Panc1 (cell line): ENCODE measurements at regions not wholly inside any gene's neighbourhood (a gene's known extent, or its start where the extent isn't known, plus 50 kb on each side); places are given as distances from the start of the nearest gene placed in this dataset.

Source experiments
- ATAC-seq: fragments of 200-7000 bp; cut with Tn5 transposase; 2 replicates; pipeline ENCODE4 v1.9.1; 2020; ENCODE audit warnings: mild to moderate bottlenecking, moderate library complexity
- BruUV-seq: library from RNA; stranded (reverse); fragments of 400-500 nt; replicated peaks from 2 replicates; lab custom pipeline; 2021; lab: Mats Ljungman, UMichigan
- CTCF ChIA-PET: fragments of 300-600 bp; sonication (Branson Sonifier 250); formaldehyde crosslinking; loops from one replicate; lab custom pipeline; 2022; ENCODE audit warnings: antibody characterized with exemption; lab: Charles Lee
- POLR2A ChIA-PET: fragments of 300-600 bp; sonication (Branson Sonifier 250); formaldehyde crosslinking; loops from one replicate; lab custom pipeline; 2022; ENCODE audit warnings: antibody characterized with exemption; lab: Charles Lee
- DNase-seq: peaks from one replicate; pipeline ENCODE4 v3.0.0-alpha.2; 2010; ENCODE audit warnings: low read depth, low spot score
- H3K27ac ChIP-seq: 2 replicates; pipeline ENCODE4 v1.5.1; 2011; ENCODE audit warnings: mild to moderate bottlenecking, low read length, inconsistent platforms
- H3K27me3 ChIP-seq: fragments of 200-500 bp; sonication (Bioruptor generic); 2 replicates; pipeline ENCODE4 v1.6.0; 2014; ENCODE audit warnings: low read length, inconsistent platforms; ENCODE audit not compliant: control insufficient read depth, insufficient read depth
- H3K36me3 ChIP-seq: fragments of 200-500 bp; sonication (Bioruptor generic); 2 replicates; pipeline ENCODE4 v1.5.1; 2014; ENCODE audit warnings: inconsistent platforms, mild to moderate bottlenecking, low read length, moderate library complexity; ENCODE audit not compliant: control insufficient read depth, insufficient read depth
- H3K4me1 ChIP-seq: 2 replicates; pipeline ENCODE4 v1.5.1; 2011; ENCODE audit warnings: inconsistent platforms, mild to moderate bottlenecking, low read length, moderate library complexity; ENCODE audit not compliant: control insufficient read depth, insufficient read depth
- H3K4me3 ChIP-seq, 2 experiments: 2 replicates each; pipeline ENCODE4 v1.5.1; 2011 to 2012; ENCODE audit warnings: low read depth in 2 of 2, low read length in 2 of 2, mild to moderate bottlenecking in 2 of 2, inconsistent platforms in 1 of 2, moderate library complexity in 1 of 2
- H3K9me3 ChIP-seq: fragments of 200-500 bp; sonication (Bioruptor generic); 2 replicates; pipeline ENCODE4 v1.5.1; 2014; ENCODE audit warnings: low read depth, mild to moderate bottlenecking, inconsistent platforms, low read length, moderate library complexity; ENCODE audit not compliant: control insufficient read depth, insufficient read depth
- POLR2AphosphoS5 ChIP-seq: IDR thresholded peaks from 2 replicates; pipeline ENCODE4 v1.6.1; 2012; ENCODE audit warnings: mild to moderate bottlenecking, low read depth, low read length, moderate library complexity
- SIN3A ChIP-seq: IDR thresholded peaks from 2 replicates; pipeline ENCODE4 v1.6.1; 2012; ENCODE audit warnings: low read depth, mild to moderate bottlenecking, low read length, moderate library complexity, borderline replicate concordance; ENCODE audit not compliant: insufficient read depth
- TCF7L2 ChIP-seq: IDR thresholded peaks from 2 replicates; pipeline ENCODE4 v1.6.1; 2011; ENCODE audit warnings: mild to moderate bottlenecking, low read depth, low read length, inconsistent platforms
- in situ Hi-C: cut with HindIII; loops from 2 replicates; pipeline ENCODE4 v1.10.0; 2016; ENCODE audit warnings: low sequenced_read_pairs, low pct_unique_long_range_greater_than_20kb
- intact Hi-C: fragments of 100-400 bp; cut with micrococcal nuclease; formaldehyde crosslinking; loops from one replicate; pipeline ENCODE4 v1.10.0; 2022; ENCODE audit not compliant: unreplicated experiment
- TF ChIP-seq, protein P1 (sequence below): fragments of 450-650 bp; IDR thresholded peaks from 2 replicates; pipeline ENCODE4 v1.5.1; 2017; ENCODE audit warnings: mild to moderate bottlenecking
- TF ChIP-seq, protein P2 (sequence below), 2 experiments: IDR thresholded peaks; 2 replicates each; pipeline ENCODE4 v1.6.1; 2011 to 2012; ENCODE audit warnings: low read depth in 2 of 2, control low read depth in 1 of 2, low read length in 1 of 2, mild to moderate bottlenecking in 1 of 2, moderate library complexity in 1 of 2; ENCODE audit not compliant: insufficient read depth in 1 of 2

DNA sequence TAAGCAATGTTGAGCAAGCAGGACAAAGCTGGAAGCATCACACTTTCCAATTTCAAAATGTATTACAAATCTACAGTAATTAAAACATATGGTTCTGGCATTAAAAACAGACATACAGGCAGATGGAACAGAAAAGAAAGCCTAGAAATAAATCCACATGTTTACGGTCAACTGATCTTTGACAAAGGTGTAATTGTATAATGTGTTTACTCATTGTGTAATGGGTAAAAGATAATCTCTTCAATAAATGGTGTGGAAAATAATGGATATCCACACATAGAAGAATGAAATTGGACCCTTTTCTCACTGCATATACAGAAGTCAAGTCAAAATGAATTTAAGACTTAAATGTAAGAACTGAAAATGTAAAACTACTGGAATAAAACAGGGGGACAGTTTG is 394.2 kb downstream of the ANKRD50 start:
- TF ChIP-seq, protein P1, sequence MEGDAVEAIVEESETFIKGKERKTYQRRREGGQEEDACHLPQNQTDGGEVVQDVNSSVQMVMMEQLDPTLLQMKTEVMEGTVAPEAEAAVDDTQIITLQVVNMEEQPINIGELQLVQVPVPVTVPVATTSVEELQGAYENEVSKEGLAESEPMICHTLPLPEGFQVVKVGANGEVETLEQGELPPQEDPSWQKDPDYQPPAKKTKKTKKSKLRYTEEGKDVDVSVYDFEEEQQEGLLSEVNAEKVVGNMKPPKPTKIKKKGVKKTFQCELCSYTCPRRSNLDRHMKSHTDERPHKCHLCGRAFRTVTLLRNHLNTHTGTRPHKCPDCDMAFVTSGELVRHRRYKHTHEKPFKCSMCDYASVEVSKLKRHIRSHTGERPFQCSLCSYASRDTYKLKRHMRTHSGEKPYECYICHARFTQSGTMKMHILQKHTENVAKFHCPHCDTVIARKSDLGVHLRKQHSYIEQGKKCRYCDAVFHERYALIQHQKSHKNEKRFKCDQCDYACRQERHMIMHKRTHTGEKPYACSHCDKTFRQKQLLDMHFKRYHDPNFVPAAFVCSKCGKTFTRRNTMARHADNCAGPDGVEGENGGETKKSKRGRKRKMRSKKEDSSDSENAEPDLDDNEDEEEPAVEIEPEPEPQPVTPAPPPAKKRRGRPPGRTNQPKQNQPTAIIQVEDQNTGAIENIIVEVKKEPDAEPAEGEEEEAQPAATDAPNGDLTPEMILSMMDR = no peak
- TF ChIP-seq SIN3A = no peak
- TF ChIP-seq, protein P2, sequence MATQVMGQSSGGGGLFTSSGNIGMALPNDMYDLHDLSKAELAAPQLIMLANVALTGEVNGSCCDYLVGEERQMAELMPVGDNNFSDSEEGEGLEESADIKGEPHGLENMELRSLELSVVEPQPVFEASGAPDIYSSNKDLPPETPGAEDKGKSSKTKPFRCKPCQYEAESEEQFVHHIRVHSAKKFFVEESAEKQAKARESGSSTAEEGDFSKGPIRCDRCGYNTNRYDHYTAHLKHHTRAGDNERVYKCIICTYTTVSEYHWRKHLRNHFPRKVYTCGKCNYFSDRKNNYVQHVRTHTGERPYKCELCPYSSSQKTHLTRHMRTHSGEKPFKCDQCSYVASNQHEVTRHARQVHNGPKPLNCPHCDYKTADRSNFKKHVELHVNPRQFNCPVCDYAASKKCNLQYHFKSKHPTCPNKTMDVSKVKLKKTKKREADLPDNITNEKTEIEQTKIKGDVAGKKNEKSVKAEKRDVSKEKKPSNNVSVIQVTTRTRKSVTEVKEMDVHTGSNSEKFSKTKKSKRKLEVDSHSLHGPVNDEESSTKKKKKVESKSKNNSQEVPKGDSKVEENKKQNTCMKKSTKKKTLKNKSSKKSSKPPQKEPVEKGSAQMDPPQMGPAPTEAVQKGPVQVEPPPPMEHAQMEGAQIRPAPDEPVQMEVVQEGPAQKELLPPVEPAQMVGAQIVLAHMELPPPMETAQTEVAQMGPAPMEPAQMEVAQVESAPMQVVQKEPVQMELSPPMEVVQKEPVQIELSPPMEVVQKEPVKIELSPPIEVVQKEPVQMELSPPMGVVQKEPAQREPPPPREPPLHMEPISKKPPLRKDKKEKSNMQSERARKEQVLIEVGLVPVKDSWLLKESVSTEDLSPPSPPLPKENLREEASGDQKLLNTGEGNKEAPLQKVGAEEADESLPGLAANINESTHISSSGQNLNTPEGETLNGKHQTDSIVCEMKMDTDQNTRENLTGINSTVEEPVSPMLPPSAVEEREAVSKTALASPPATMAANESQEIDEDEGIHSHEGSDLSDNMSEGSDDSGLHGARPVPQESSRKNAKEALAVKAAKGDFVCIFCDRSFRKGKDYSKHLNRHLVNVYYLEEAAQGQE (IDR thresholded peaks at IDR 0.05; ENCODE audit: insufficient read depth in 1 of 2, low read depth in 2 of 2, low read length in 1 of 2) = no peak
- TF ChIP-seq TCF7L2 = no peak
- TF ChIP-seq POLR2AphosphoS5 = no peak
- CTCF ChIA-PET = no interaction called here

DNA sequence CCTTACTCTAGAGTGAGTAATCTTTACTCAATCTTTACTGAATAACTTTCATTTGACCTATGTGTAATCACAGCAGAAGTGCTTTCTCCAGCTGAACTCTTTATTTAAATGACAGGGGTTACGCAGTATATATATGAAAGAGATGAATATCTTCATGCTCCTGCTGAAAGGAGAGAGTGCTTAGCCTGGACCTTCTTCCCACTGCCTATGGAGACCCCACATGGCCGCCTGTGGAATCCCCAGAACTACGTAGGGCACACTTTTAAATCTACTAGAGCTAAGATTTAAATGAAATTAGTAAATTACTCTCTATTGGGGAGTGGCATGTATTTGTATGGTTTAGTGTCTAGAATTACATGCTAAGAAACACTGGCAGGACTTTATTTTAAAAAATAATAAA is 391.2 kb downstream of the ANKRD50 start:
- intact Hi-C loops = loop anchor here (5.0 kb wide), 1 partner anchor 59 kb away; no protein-coding TSS in a partner anchor
- no TSS peak for BruUV-seq
- ATAC-seq (no peak), DNase-seq (no peak)
- ChIA-PET CTCF (no interaction called here), POLR2A (no interaction called here)
- in situ Hi-C loops = no loop called here
- H3K4me1 ChIP-seq = no peaks in the 10 kb centered on the region; the same call in 1 of the 2 replicates
- no peaks in the 10 kb centered on the region for H3K27me3 ChIP-seq
- TF ChIP-seq TCF7L2 (no peak), SIN3A (no peak), POLR2AphosphoS5 (no peak)
- TF ChIP-seq, protein P1 = no peak
- TF ChIP-seq, protein P2 (IDR thresholded peaks at IDR 0.05; ENCODE audit: insufficient read depth in 1 of 2, low read depth in 2 of 2, low read length in 1 of 2) = no peak
- no peak overlapping the region for H3K4me3 ChIP-seq
- no peak overlapping the region for H3K27ac ChIP-seq
- H3K36me3 ChIP-seq = no peaks in the 10 kb centered on the region
- no peaks in the 10 kb centered on the region for H3K9me3 ChIP-seq

More for the DNA sequence above, 394.2 kb downstream of the ANKRD50 start:
- H3K27ac ChIP-seq = no peak overlapping the region
- H3K9me3 ChIP-seq = no peaks in the 10 kb centered on the region
- in situ Hi-C loops = no loop called here
- no peak for DNase-seq
- POLR2A ChIA-PET = no interaction called here
- H3K36me3 ChIP-seq = no peaks in the 10 kb centered on the region
- H3K4me1 ChIP-seq = no peaks in the 10 kb centered on the region; the same call in 1 of the 2 replicates
- intact Hi-C loops = no loop called here
- H3K27me3 ChIP-seq = no peaks in the 10 kb centered on the region
- H3K4me3 ChIP-seq = no peak overlapping the region
- ATAC-seq = no peak
- BruUV-seq = no TSS peak
